ENCODE measurements at regions not wholly inside any gene's neighbourhood (a gene's known extent, or its start where the extent isn't known, plus 50 kb on each side); places are given as distances from the start of the nearest gene placed in this dataset.

GRCh38 chr2:5967506-5967905 lies 275.3 kb downstream of the SOX11 start:
- TF ChIP-seq EP300 (IDR thresholded peaks at IDR 0.05) (no peak), POLR2A (IDR thresholded peaks at IDR 0.05; ENCODE audit: low read depth) (no peak), CTCF (IDR thresholded peaks at IDR 0.05) (no peak)
- Histone ChIP-seq H3K27me3 (no peaks in the 10 kb centered on the region), H3K4me1 (no peaks in the 10 kb centered on the region), H3K36me3 (no peaks in the 10 kb centered on the region), H3K9me3 (no peaks in the 10 kb centered on the region), H3K4me3 (no peak overlapping the region), H3K27ac (replicated peaks in 1 of 4) (no peak overlapping the region)
- peak; percentile 66 for DNase-seq (ENCODE audit: extremely low spot score)
- 96% methylated on average over 5 of the region's 6 CpGs for WGBS
- intact Hi-C loops (cut with DNase I) = no loop called here

- DNase-seq (ENCODE audit: extremely low spot score) = peak; percentile 68
- Histone ChIP-seq H3K27ac (replicated peaks in 1 of 4) (no peak overlapping the region), H3K4me3 (no peak overlapping the region), H3K9me3 (no peaks in the 10 kb centered on the region), H3K36me3 (no peaks in the 10 kb centered on the region), H3K27me3 (no peaks in the 10 kb centered on the region), H3K4me1 (no peaks in the 10 kb centered on the region)
- intact Hi-C loops (cut with DNase I) = no loop called here
- WGBS = 88% methylated on average over 3 of the region's 6 CpGs
- TF ChIP-seq POLR2A (IDR thresholded peaks at IDR 0.05; ENCODE audit: low read depth) = no peak
- no peak for TF ChIP-seq POLR2AphosphoS5 (IDR thresholded peaks at IDR 0.05)
- no peak for TF ChIP-seq EP300 (IDR thresholded peaks at IDR 0.05)
- no peak for TF ChIP-seq CTCF (IDR thresholded peaks at IDR 0.05)
Measured at GRCh38 chr2:5969303-5969702, 277.1 kb downstream of the SOX11 start.

GRCh38 chr2:5970347-5970746 lies 278.2 kb downstream of the SOX11 start:
- Histone ChIP-seq H3K4me3 (no peak overlapping the region), H3K36me3 (no peaks in the 10 kb centered on the region), H3K27me3 (no peaks in the 10 kb centered on the region), H3K27ac (replicated peaks in 1 of 4) (no peak overlapping the region), H3K4me1 (no peaks in the 10 kb centered on the region), H3K9me3 (no peaks in the 10 kb centered on the region)
- DNase-seq (ENCODE audit: extremely low spot score) = no peak
- intact Hi-C loops (cut with DNase I) = no loop called here
- TF ChIP-seq POLR2AphosphoS5 (IDR thresholded peaks at IDR 0.05) (no peak), EP300 (IDR thresholded peaks at IDR 0.05) (no peak), POLR2A (IDR thresholded peaks at IDR 0.05; ENCODE audit: low read depth) (no peak), CTCF (IDR thresholded peaks at IDR 0.05) (no peak)
- WGBS = 78% methylated on average over 4 of the region's 4 CpGs

- Histone ChIP-seq H3K27me3 (no peaks in the 10 kb centered on the region), H3K36me3 (no peaks in the 10 kb centered on the region), H3K4me1 (no peaks in the 10 kb centered on the region), H3K4me3 (no peak overlapping the region), H3K27ac (replicated peaks in 1 of 4) (no peak overlapping the region), H3K9me3 (no peaks in the 10 kb centered on the region)
- WGBS = 88% methylated on average over 6 of the region's 6 CpGs
- peak; percentile 78 for DNase-seq (ENCODE audit: extremely low spot score)
- TF ChIP-seq CTCF (IDR thresholded peaks at IDR 0.05) = no peak
- no peak for TF ChIP-seq EP300 (IDR thresholded peaks at IDR 0.05)
- no peak for TF ChIP-seq POLR2AphosphoS5 (IDR thresholded peaks at IDR 0.05)
- TF ChIP-seq POLR2A (IDR thresholded peaks at IDR 0.05; ENCODE audit: low read depth) = no peak
- intact Hi-C loops (cut with DNase I) = no loop called here
Measured at GRCh38 chr2:5974477-5974876, 282.3 kb downstream of the SOX11 start.

DNA sequence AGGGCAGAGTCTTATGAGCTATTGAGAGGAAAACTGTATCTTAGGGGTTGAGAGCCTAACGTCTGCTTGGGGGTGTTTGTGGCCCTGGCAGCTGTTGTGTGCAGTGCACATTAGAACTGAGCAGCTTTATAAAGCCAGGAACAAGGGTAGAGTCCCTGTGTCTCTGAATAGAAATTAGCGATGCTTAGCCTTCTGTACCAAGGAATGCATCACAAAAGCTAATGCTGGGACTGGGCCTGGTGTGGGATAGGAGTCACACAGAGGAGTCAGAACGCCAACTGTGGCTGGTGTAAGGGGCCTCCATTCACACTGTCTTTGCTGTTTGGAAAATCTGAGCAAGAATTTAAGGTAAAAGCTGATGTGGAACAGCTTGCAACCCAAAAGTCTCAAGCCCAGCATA lies 283.2 kb downstream of the SOX11 start:
- DNase-seq (ENCODE audit: extremely low spot score) = peak; percentile 53
- Histone ChIP-seq H3K36me3 (no peaks in the 10 kb centered on the region), H3K9me3 (no peaks in the 10 kb centered on the region), H3K4me1 (no peaks in the 10 kb centered on the region), H3K27me3 (peaks cover 0 to 4% (median 0%) of the 10 kb centered on the region in 4 donors), H3K27ac (replicated peaks in 1 of 4) (no peak overlapping the region), H3K4me3 (no peak overlapping the region)
- TF ChIP-seq CTCF (IDR thresholded peaks at IDR 0.05) = no peak
- WGBS = 76% methylated on average over 3 of the region's 3 CpGs
- intact Hi-C loops (cut with DNase I) = no loop called here
